ENCODE measurements at regions not wholly inside any gene's neighbourhood (a gene's known extent, or its start where the extent isn't known, plus 50 kb on each side); places are given as distances from the start of the nearest gene placed in this dataset.

GRCh38 chr2:42930025-42930581 lies 137.7 kb upstream of the HAAO start:
- H3K4me3 ChIP-seq (ENCODE audit: control insufficient read depth, low read depth, low read length), result no peak overlapping the region
- no peak for TF ChIP-seq CTCF (conservative IDR thresholded peaks at IDR 0.05; ENCODE audit: control insufficient read depth, insufficient read depth, low read depth, low read length)
- DNase-seq (ENCODE audit: low read depth), result peak; percentile 94

GRCh38 chr2:42929546-42930024 lies 137.2 kb upstream of the HAAO start:
- DNase-seq (ENCODE audit: low read depth), result no peak
- H3K4me3 ChIP-seq (ENCODE audit: control insufficient read depth, low read depth, low read length), result no peak overlapping the region
- TF ChIP-seq CTCF (conservative IDR thresholded peaks at IDR 0.05; ENCODE audit: control insufficient read depth, insufficient read depth, low read depth, low read length), result no peak

- no peak overlapping the region for H3K4me3 ChIP-seq (ENCODE audit: control insufficient read depth, low read depth, low read length)
- peak; percentile 69 for TF ChIP-seq CTCF (conservative IDR thresholded peaks at IDR 0.05; ENCODE audit: control insufficient read depth, insufficient read depth, low read depth, low read length)
- peak; percentile 59 for DNase-seq (ENCODE audit: low read depth)
Observed at GRCh38 chr2:42928692-42929545, 136.5 kb upstream of the HAAO start.

- H3K4me3 ChIP-seq (ENCODE audit: control insufficient read depth, low read depth, low read length), result no peak overlapping the region
- DNase-seq (ENCODE audit: low read depth), result no peak
- no peak for TF ChIP-seq CTCF (conservative IDR thresholded peaks at IDR 0.05; ENCODE audit: control insufficient read depth, insufficient read depth, low read depth, low read length)
Observed at GRCh38 chr2:42928161-42928691, 135.8 kb upstream of the HAAO start.

GRCh38 chr2:42927334-42928160 lies 135.2 kb upstream of the HAAO start:
- no peak overlapping the region for H3K4me3 ChIP-seq (ENCODE audit: control insufficient read depth, low read depth, low read length)
- DNase-seq (ENCODE audit: low read depth), result no peak
- no peak for TF ChIP-seq CTCF (conservative IDR thresholded peaks at IDR 0.05; ENCODE audit: control insufficient read depth, insufficient read depth, low read depth, low read length)

Measured in fibroblast of mammary gland (primary cell).